Gastrocnemius medialis (tissue), 4 donors: ENCODE measurements at regions not wholly inside any gene's neighbourhood (a gene's known extent, or its start where the extent isn't known, plus 50 kb on each side); places are given as distances from the start of the nearest gene placed in this dataset.

Experiments
- POLR2A ChIP-seq, 2 donors: fragments of 450-650 bp; IDR thresholded peaks; one replicate each; pipeline ENCODE4 v1.6.1; 2017; ENCODE audit warnings: antibody characterized with exemption in 2 of 2, mild to moderate bottlenecking in 2 of 2, moderate library complexity in 2 of 2
- TF ChIP-seq, protein P1 (sequence below), 5 experiments: fragments of 450-650 bp in 3 of 5; fragments of 200-600 bp in 2 of 5; sonication (generic) in 2 of 5; IDR thresholded peaks in 4 of 5; conservative IDR thresholded peaks in 1 of 5; 1 replicate in 4 of 5; 2 replicates in 1 of 5; pipeline ENCODE4 v1.5.1; 2016 to 2019; ENCODE audit warnings: antibody characterized with exemption in 5 of 5, mild to moderate bottlenecking in 3 of 5, moderate library complexity in 3 of 5

DNA sequence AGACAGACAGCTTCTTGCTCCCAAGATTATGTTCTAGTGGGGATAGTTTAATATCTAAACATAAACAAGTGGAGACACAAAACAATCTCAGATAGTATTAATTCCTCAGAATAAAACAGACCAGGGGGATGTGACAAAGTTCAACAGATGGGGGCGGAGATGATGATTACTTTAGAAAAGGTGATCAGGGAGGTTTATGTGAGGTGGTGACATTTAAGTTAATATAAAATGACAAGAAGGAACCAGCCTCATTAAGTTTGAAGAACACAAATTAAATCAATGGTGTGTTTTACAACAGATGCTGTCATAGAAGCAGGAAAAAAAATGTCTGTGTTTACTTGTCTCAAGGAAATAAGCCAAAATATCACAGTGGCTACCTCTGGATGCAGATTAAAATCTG lies 119.6 kb upstream of the HMHB1 start:
- TF ChIP-seq, protein P1, sequence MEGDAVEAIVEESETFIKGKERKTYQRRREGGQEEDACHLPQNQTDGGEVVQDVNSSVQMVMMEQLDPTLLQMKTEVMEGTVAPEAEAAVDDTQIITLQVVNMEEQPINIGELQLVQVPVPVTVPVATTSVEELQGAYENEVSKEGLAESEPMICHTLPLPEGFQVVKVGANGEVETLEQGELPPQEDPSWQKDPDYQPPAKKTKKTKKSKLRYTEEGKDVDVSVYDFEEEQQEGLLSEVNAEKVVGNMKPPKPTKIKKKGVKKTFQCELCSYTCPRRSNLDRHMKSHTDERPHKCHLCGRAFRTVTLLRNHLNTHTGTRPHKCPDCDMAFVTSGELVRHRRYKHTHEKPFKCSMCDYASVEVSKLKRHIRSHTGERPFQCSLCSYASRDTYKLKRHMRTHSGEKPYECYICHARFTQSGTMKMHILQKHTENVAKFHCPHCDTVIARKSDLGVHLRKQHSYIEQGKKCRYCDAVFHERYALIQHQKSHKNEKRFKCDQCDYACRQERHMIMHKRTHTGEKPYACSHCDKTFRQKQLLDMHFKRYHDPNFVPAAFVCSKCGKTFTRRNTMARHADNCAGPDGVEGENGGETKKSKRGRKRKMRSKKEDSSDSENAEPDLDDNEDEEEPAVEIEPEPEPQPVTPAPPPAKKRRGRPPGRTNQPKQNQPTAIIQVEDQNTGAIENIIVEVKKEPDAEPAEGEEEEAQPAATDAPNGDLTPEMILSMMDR (IDR thresholded peaks at IDR 0.05 in 4 of 5, conservative IDR thresholded peaks at IDR 0.05 in 1 of 5), result no peak
- TF ChIP-seq POLR2A (IDR thresholded peaks at IDR 0.05), result no peak
